IPS DF 4.7 (cell line): ENCODE measurements at regions not wholly inside any gene's neighbourhood (a gene's known extent, or its start where the extent isn't known, plus 50 kb on each side); places are given as distances from the start of the nearest gene placed in this dataset.

Source experiments
- DNase-seq: peaks from one replicate; pipeline ENCODE4 v3.0.0-alpha.2; 2013; ENCODE audit warnings: low spot score; ENCODE audit errors: extremely low read depth

- DNase-seq: no peak
Measured at GRCh38 chr14:71661441-71661840, 270.8 kb upstream of the RGS6 start.

GRCh38 chr14:71662291-71662790 is 269.9 kb upstream of the RGS6 start:
- DNase-seq: no peak

- DNase-seq: no peak
Measured at GRCh38 chr14:71665157-71665556, 267.1 kb upstream of the RGS6 start.

GRCh38 chr14:71665781-71666180 is 266.4 kb upstream of the RGS6 start:
- no peak for DNase-seq

GRCh38 chr14:71666571-71667145 is 265.6 kb upstream of the RGS6 start:
- DNase-seq: no peak

GRCh38 chr14:71668186-71668912 is 263.9 kb upstream of the RGS6 start:
- no peak for DNase-seq

- DNase-seq: no peak
Measured at GRCh38 chr14:71672596-71672995, 259.6 kb upstream of the RGS6 start.

GRCh38 chr14:71675126-71675899 is 256.9 kb upstream of the RGS6 start:
- no peak for DNase-seq

- no peak for DNase-seq
Measured at GRCh38 chr14:71675900-71676287, 256.3 kb upstream of the RGS6 start.

- no peak for DNase-seq
Measured at GRCh38 chr14:71680736-71681387, 251.4 kb upstream of the RGS6 start.

GRCh38 chr14:71682337-71682736 is 249.9 kb upstream of the RGS6 start:
- DNase-seq: no peak

- no peak for DNase-seq
Measured at GRCh38 chr14:71684323-71684722, 247.9 kb upstream of the RGS6 start.

- DNase-seq: no peak
Measured at GRCh38 chr14:71686677-71687076, 245.6 kb upstream of the RGS6 start.

- DNase-seq: no peak
Measured at GRCh38 chr14:71687166-71687831, 244.9 kb upstream of the RGS6 start.

- no peak for DNase-seq
Measured at GRCh38 chr14:71688576-71688975, 243.7 kb upstream of the RGS6 start.

- DNase-seq: no peak
Measured at GRCh38 chr14:71690478-71690877, 241.8 kb upstream of the RGS6 start.

- DNase-seq: no peak
Measured at GRCh38 chr14:71692496-71692895, 239.7 kb upstream of the RGS6 start.

- no peak for DNase-seq
Measured at GRCh38 chr14:71693381-71693780, 238.8 kb upstream of the RGS6 start.

GRCh38 chr14:71694591-71695530 is 237.4 kb upstream of the RGS6 start:
- no peak for DNase-seq
